Right lobe of liver (tissue), 4 donors: ENCODE measurements at regions not wholly inside any gene's neighbourhood (a gene's known extent, or its start where the extent isn't known, plus 50 kb on each side); places are given as distances from the start of the nearest gene placed in this dataset.

Experiments used
- POLR2A ChIP-seq: fragments of 450-650 bp; IDR thresholded peaks from one replicate; pipeline ENCODE4 v1.6.1; 2017; ENCODE audit warnings: antibody characterized with exemption, mild to moderate bottlenecking
- TF ChIP-seq, protein P1 (sequence below), 4 donors: fragments of 200-600 bp in 3 of 4; fragments of 450-650 bp in 1 of 4; IDR thresholded peaks; one replicate each; pipeline versions ENCODE4 v1.5.1 to v1.8.0; 2016 to 2022; ENCODE audit warnings: antibody characterized with exemption in 4 of 4, mild to moderate bottlenecking in 2 of 4
- donor health status: DM: no; HTN: no; CAD: no.
- donor health status: DM: no; HTN: no; CAD: no.
- donor health status: DM: no; HTN: yes; CAD: no.

DNA sequence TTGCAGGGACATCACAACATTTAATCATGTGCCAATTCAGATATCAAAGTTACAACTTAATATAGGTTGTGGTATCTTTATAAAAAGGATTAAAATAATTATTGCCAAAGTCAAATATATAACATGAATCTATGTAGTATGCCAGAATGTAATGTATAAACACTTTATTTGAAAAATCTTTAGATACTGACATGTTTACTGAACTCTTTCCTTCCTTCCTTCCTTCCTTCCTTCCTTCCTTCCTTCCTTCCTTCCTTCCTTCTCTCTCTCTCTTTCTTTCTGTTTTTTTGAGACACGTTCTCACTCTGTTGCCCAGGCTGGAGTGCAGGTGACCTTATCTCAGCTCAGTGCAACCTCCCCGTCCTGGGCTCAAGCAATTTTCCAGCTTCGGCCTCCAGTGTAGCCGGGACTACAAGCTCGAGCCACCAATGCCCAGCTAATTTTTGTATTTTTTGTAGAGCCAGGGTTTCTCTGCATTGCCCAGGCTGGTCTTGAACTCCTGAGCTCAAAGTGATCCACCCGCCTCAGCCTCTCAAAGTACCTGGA, 496.8 kb upstream of the CITED2 start:
- no peak for TF ChIP-seq POLR2A
- TF ChIP-seq, protein P1, sequence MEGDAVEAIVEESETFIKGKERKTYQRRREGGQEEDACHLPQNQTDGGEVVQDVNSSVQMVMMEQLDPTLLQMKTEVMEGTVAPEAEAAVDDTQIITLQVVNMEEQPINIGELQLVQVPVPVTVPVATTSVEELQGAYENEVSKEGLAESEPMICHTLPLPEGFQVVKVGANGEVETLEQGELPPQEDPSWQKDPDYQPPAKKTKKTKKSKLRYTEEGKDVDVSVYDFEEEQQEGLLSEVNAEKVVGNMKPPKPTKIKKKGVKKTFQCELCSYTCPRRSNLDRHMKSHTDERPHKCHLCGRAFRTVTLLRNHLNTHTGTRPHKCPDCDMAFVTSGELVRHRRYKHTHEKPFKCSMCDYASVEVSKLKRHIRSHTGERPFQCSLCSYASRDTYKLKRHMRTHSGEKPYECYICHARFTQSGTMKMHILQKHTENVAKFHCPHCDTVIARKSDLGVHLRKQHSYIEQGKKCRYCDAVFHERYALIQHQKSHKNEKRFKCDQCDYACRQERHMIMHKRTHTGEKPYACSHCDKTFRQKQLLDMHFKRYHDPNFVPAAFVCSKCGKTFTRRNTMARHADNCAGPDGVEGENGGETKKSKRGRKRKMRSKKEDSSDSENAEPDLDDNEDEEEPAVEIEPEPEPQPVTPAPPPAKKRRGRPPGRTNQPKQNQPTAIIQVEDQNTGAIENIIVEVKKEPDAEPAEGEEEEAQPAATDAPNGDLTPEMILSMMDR (IDR thresholded peaks at IDR 0.05), result no peak
